ENCODE measurements at regions not wholly inside any gene's neighbourhood (a gene's known extent, or its start where the extent isn't known, plus 50 kb on each side); places are given as distances from the start of the nearest gene placed in this dataset.

GRCh38 chr10:10687751-10688150 lies 329.9 kb upstream of the CELF2 start:
- H3K9ac ChIP-seq (ENCODE audit: control insufficient read depth, insufficient read depth, low read length), result no peak overlapping the region
- in situ Hi-C loops (cut with MboI) (no loop called here), intact Hi-C loops (cut with micrococcal nuclease; ENCODE audit: unreplicated experiment) (no loop called here)
- ChIA-PET RAD21 (ENCODE audit: unreplicated experiment) (no interaction called here), SMC1A (ENCODE audit: uncharacterized antibody, unreplicated experiment) (no interaction called here), POLR2A (no interaction called here), CTCF (no interaction called here)
- no peak for FAIRE-seq
- BruUV-seq (replicated peaks), result no TSS peak
- H3K9me3 ChIP-seq (replicated peaks; ENCODE audit: control insufficient read depth, insufficient read depth, low read length), result peaks cover 1% of the 10 kb centered on the region; the same call in 2 of the 3 replicates
- TF ChIP-seq PRDM15 (CRISPR knock-in tag; IDR thresholded peaks at IDR 0.05) (no peak), BMI1 (IDR thresholded peaks at IDR 0.05; ENCODE audit: borderline replicate concordance) (no peak), BRCA1 (IDR thresholded peaks at IDR 0.05; ENCODE audit: low read depth, low read length) (no peak), NFYA (IDR thresholded peaks at IDR 0.05; ENCODE audit: borderline replicate concordance, low read depth, low read length) (no peak), ZBTB4 (CRISPR knock-in tag; IDR thresholded peaks at IDR 0.05) (no peak)
- 77% methylated on average over 4 of the region's 4 CpGs for WGBS (ENCODE audit: insufficient coverage, insufficient replicate concordance, low lambda C conversion rate, missing lambda C conversion rate)
- no peaks in the 10 kb centered on the region for H3K79me2 ChIP-seq (ENCODE audit: control insufficient read depth, insufficient read depth, low read length)
- H3K4me3 ChIP-seq, result no peak overlapping the region
- no peaks in the 10 kb centered on the region for H3K36me3 ChIP-seq (ENCODE audit: control insufficient read depth in 2 of 2, insufficient read depth in 2 of 2, low read length in 1 of 2)
- no peak overlapping the region for H3K4me2 ChIP-seq (ENCODE audit: control insufficient read depth, insufficient read depth)
- DNase-seq (ENCODE audit: low read depth, low spot score), result no peak
- ATAC-seq, result no peak
- H3K27ac ChIP-seq (ENCODE audit: control insufficient read depth, insufficient read depth), result no peak overlapping the region
- no peak overlapping the region for H2AFZ ChIP-seq (ENCODE audit: control insufficient read depth, low read depth, low read length)
- H4K20me1 ChIP-seq (ENCODE audit: control insufficient read depth, insufficient read depth), result no peaks in the 10 kb centered on the region
- no peaks in the 10 kb centered on the region for H3K27me3 ChIP-seq (replicated peaks in 1 of 2; ENCODE audit: control insufficient read depth in 2 of 2, insufficient read depth in 2 of 2, low read length in 1 of 2)
- H3K4me1 ChIP-seq (ENCODE audit: control insufficient read depth, insufficient read depth, low read length), result 0 out of 2 replicates have a peak, but pooled peaks cover 4% of the 10 kb centered on the region
